ENCODE measurements at regions not wholly inside any gene's neighbourhood (a gene's known extent, or its start where the extent isn't known, plus 50 kb on each side); places are given as distances from the start of the nearest gene placed in this dataset.

DNA sequence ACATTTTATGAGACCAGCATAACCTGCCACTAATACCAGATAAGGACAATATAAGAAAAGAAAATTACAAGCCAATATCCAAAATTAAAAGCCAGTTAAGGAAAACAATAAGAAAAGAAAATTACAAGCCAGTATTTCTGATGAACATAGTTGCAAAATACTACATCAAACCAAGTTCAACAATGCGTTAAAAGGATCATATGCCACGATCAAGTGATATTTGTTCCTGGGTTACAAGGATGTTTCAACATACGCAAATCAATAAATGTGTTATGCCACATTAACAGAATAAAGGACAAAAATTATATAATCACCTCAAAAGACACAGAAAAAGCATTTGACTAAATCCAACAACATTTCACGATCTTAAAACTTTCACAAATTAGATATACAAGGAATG is 431.9 kb downstream of the ELAVL2 start:
- no peak for TF ChIP-seq EZH2phosphoT487 (IDR thresholded peaks at IDR 0.05; ENCODE audit: borderline replicate concordance, low read length)
- TF ChIP-seq, protein P1, sequence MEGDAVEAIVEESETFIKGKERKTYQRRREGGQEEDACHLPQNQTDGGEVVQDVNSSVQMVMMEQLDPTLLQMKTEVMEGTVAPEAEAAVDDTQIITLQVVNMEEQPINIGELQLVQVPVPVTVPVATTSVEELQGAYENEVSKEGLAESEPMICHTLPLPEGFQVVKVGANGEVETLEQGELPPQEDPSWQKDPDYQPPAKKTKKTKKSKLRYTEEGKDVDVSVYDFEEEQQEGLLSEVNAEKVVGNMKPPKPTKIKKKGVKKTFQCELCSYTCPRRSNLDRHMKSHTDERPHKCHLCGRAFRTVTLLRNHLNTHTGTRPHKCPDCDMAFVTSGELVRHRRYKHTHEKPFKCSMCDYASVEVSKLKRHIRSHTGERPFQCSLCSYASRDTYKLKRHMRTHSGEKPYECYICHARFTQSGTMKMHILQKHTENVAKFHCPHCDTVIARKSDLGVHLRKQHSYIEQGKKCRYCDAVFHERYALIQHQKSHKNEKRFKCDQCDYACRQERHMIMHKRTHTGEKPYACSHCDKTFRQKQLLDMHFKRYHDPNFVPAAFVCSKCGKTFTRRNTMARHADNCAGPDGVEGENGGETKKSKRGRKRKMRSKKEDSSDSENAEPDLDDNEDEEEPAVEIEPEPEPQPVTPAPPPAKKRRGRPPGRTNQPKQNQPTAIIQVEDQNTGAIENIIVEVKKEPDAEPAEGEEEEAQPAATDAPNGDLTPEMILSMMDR (IDR thresholded peaks at IDR 0.05; ENCODE audit: low read depth, low read length, poor library complexity, severe bottlenecking): no peak
- H3K27me3 ChIP-seq (ENCODE audit: control insufficient read depth, low read length): no peaks in the 10 kb centered on the region
- no peaks in the 10 kb centered on the region for H3K36me3 ChIP-seq (ENCODE audit: control insufficient read depth, low read length)
- no peaks in the 10 kb centered on the region for H3K4me1 ChIP-seq (ENCODE audit: control insufficient read depth, low read length)
- no peaks in the 10 kb centered on the region for H3K9me3 ChIP-seq (ENCODE audit: control insufficient read depth, insufficient read depth, low read length)
- no peak overlapping the region for H3K4me2 ChIP-seq (ENCODE audit: low read length)
- H3K9me2 ChIP-seq (replicated peaks; ENCODE audit: control insufficient read depth, low read length): no peaks in the 10 kb centered on the region
- H3F3A ChIP-seq (ENCODE audit: control insufficient read depth, insufficient read depth): no peaks in the 10 kb centered on the region
- no peaks in the 10 kb centered on the region for H3K79me2 ChIP-seq (ENCODE audit: control insufficient read depth, low read length)
- H3K4me3 ChIP-seq (ENCODE audit: low read length): no peak overlapping the region
- no peak overlapping the region for H3K27ac ChIP-seq (ENCODE audit: low read depth, low read length)
- H4K20me1 ChIP-seq (ENCODE audit: control insufficient read depth, insufficient read depth, low read depth, low read length): no peaks in the 10 kb centered on the region

DNA sequence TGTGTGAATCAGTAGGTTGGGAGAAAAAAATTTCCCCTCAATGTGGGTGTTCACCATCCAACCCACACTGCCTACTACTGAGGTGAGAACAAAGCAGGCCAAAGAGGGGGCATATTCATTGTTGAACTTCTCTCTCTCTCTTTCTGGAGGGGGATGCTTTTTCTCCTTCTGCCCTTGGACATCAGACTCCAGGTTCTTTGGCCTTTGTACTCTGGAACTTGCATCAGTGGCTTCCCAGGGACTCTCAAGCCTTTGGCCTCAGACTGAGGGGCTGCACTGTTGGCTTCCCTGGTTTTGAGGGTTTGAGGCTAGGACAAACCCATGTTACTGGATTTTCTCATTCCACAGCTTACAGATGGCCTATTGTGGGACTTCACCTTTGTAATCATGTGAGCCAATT is 417.2 kb downstream of the ELAVL2 start:
- H3F3A ChIP-seq (ENCODE audit: control insufficient read depth, insufficient read depth): no peaks in the 10 kb centered on the region
- H3K79me2 ChIP-seq (ENCODE audit: control insufficient read depth, low read length): no peaks in the 10 kb centered on the region
- TF ChIP-seq, protein P1 (IDR thresholded peaks at IDR 0.05; ENCODE audit: low read depth, low read length, poor library complexity, severe bottlenecking): no peak
- TF ChIP-seq EZH2phosphoT487 (IDR thresholded peaks at IDR 0.05; ENCODE audit: borderline replicate concordance, low read length): no peak

DNA sequence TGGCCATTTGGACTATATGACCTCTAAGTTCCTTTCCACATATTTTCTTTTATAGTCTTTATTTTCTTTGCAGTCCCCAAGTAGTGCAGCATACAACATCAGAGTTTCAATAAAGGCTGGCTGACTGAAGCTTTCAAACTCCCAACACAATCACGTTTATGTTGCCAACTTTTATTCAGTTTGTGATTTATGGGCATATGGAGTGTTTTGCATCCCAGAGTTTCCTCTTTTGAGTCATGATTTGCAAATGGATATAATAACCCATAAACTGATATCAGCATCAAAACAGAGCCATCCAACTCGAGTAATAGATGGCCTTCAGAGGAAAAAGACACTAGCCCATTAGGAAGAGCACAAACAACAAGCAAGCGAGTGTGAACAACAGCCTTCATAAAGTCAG is 414.0 kb downstream of the ELAVL2 start:
- no peaks in the 10 kb centered on the region for H4K20me1 ChIP-seq (ENCODE audit: control insufficient read depth, insufficient read depth, low read depth, low read length)
- no peaks in the 10 kb centered on the region for H3K9me3 ChIP-seq (ENCODE audit: control insufficient read depth, insufficient read depth, low read length)
- H3K4me1 ChIP-seq (ENCODE audit: control insufficient read depth, low read length): no peaks in the 10 kb centered on the region
- no peaks in the 10 kb centered on the region for H3K27me3 ChIP-seq (ENCODE audit: control insufficient read depth, low read length)
- H3K27ac ChIP-seq (ENCODE audit: low read depth, low read length): no peak overlapping the region
- no peak overlapping the region for H3K4me2 ChIP-seq (ENCODE audit: low read length)
- no peaks in the 10 kb centered on the region for H3K79me2 ChIP-seq (ENCODE audit: control insufficient read depth, low read length)
- H3K4me3 ChIP-seq (ENCODE audit: low read length): no peak overlapping the region
- no peak for TF ChIP-seq EZH2phosphoT487 (IDR thresholded peaks at IDR 0.05; ENCODE audit: borderline replicate concordance, low read length)
- TF ChIP-seq, protein P1 (IDR thresholded peaks at IDR 0.05; ENCODE audit: low read depth, low read length, poor library complexity, severe bottlenecking): no peak
- H3K9me2 ChIP-seq (replicated peaks; ENCODE audit: control insufficient read depth, low read length): no peaks in the 10 kb centered on the region
- H3F3A ChIP-seq (ENCODE audit: control insufficient read depth, insufficient read depth): no peaks in the 10 kb centered on the region
- no peaks in the 10 kb centered on the region for H3K36me3 ChIP-seq (ENCODE audit: control insufficient read depth, low read length)

More for the DNA sequence above, 417.2 kb downstream of the ELAVL2 start:
- Histone ChIP-seq H4K20me1 (ENCODE audit: control insufficient read depth, insufficient read depth, low read depth, low read length) (no peaks in the 10 kb centered on the region), H3K4me1 (ENCODE audit: control insufficient read depth, low read length) (no peaks in the 10 kb centered on the region), H3K4me2 (ENCODE audit: low read length) (no peak overlapping the region), H3K36me3 (ENCODE audit: control insufficient read depth, low read length) (no peaks in the 10 kb centered on the region), H3K9me3 (ENCODE audit: control insufficient read depth, insufficient read depth, low read length) (no peaks in the 10 kb centered on the region), H3K27me3 (ENCODE audit: control insufficient read depth, low read length) (no peaks in the 10 kb centered on the region), H3K27ac (ENCODE audit: low read depth, low read length) (no peak overlapping the region), H3K9me2 (replicated peaks; ENCODE audit: control insufficient read depth, low read length) (no peaks in the 10 kb centered on the region), H3K4me3 (ENCODE audit: low read length) (no peak overlapping the region)

DNA sequence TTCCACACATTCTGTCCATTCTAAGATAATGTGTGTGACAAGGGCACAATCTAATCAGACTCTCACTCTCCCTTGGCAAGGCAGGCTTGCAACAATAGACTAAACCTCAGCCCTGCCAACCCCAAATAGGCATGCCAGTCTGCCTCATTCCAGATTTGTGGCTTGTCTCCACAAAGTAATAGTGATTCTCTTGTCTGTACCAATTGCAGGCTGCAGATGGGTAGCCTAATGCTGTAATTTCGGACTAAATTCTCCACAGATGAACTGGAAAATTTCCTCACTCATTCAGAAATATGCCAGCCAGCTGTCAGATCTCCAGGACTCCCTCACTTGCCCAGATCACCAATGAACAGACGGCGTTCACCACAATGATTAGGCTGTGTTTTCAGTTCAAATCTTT is 413.6 kb downstream of the ELAVL2 start:
- no peaks in the 10 kb centered on the region for H3K9me3 ChIP-seq (ENCODE audit: control insufficient read depth, insufficient read depth, low read length)
- no peaks in the 10 kb centered on the region for H3K27me3 ChIP-seq (ENCODE audit: control insufficient read depth, low read length)
- H3K27ac ChIP-seq (ENCODE audit: low read depth, low read length): no peak overlapping the region
- TF ChIP-seq, protein P1 (IDR thresholded peaks at IDR 0.05; ENCODE audit: low read depth, low read length, poor library complexity, severe bottlenecking): no peak
- no peak for TF ChIP-seq EZH2phosphoT487 (IDR thresholded peaks at IDR 0.05; ENCODE audit: borderline replicate concordance, low read length)
- H3K79me2 ChIP-seq (ENCODE audit: control insufficient read depth, low read length): no peaks in the 10 kb centered on the region
- no peaks in the 10 kb centered on the region for H4K20me1 ChIP-seq (ENCODE audit: control insufficient read depth, insufficient read depth, low read depth, low read length)
- no peaks in the 10 kb centered on the region for H3K4me1 ChIP-seq (ENCODE audit: control insufficient read depth, low read length)
- H3K4me2 ChIP-seq (ENCODE audit: low read length): no peak overlapping the region
- no peaks in the 10 kb centered on the region for H3K9me2 ChIP-seq (replicated peaks; ENCODE audit: control insufficient read depth, low read length)
- no peaks in the 10 kb centered on the region for H3F3A ChIP-seq (ENCODE audit: control insufficient read depth, insufficient read depth)
- no peak overlapping the region for H3K4me3 ChIP-seq (ENCODE audit: low read length)
- H3K36me3 ChIP-seq (ENCODE audit: control insufficient read depth, low read length): no peaks in the 10 kb centered on the region

Data from DOHH2 (cell line).